OCI-LY7 (cell line): ENCODE measurements at regions not wholly inside any gene's neighbourhood (a gene's known extent, or its start where the extent isn't known, plus 50 kb on each side); places are given as distances from the start of the nearest gene placed in this dataset.

Experiments
- BruUV-seq: library from RNA; stranded (reverse); fragments of 400-500 nt; replicated peaks from 2 replicates; lab custom pipeline; 2021; lab: Mats Ljungman, UMichigan
- CTCF ChIA-PET: fragments of 300-600 bp; sonication (Branson Sonifier 250); formaldehyde crosslinking; loops from one replicate; lab custom pipeline; 2022; ENCODE audit warnings: antibody characterized with exemption; ENCODE audit not compliant: unreplicated experiment; lab: Charles Lee
- POLR2A ChIA-PET: fragments of 300-600 bp; sonication (Branson Sonifier 250); formaldehyde crosslinking; loops from one replicate; lab custom pipeline; 2022; ENCODE audit warnings: antibody characterized with exemption; lab: Charles Lee
- DNase-seq: peaks from one replicate; pipeline ENCODE4 v3.0.0-alpha.2; 2015; ENCODE audit warnings: low spot score
- H2AFZ ChIP-seq: fragments of 200-600 bp; sonication (generic), shearing (Covaris generic); 2 replicates; pipeline ENCODE4 v1.6.1; 2014; ENCODE audit warnings: mild to moderate bottlenecking, antibody characterized with exemption, low read length, moderate library complexity
- H3K27ac ChIP-seq: fragments of 200-600 bp; sonication (generic); 2 replicates; pipeline ENCODE4 v1.5.1; 2014; ENCODE audit warnings: mixed run types, low read depth, mild to moderate bottlenecking, moderate library complexity, low read length, inconsistent platforms; ENCODE audit not compliant: poor library complexity, severe bottlenecking
- H3K36me3 ChIP-seq: fragments of 200-600 bp; sonication (generic); 2 replicates; pipeline ENCODE4 v1.6.1; 2014; ENCODE audit warnings: mild to moderate bottlenecking, antibody characterized with exemption, low read length, moderate library complexity, mixed read lengths; ENCODE audit not compliant: insufficient read depth
- H3K4me1 ChIP-seq: fragments of 200-600 bp; sonication (generic); 2 replicates; pipeline ENCODE4 v1.5.1; 2014; ENCODE audit warnings: mild to moderate bottlenecking, low read length; ENCODE audit not compliant: insufficient read depth, poor library complexity, severe bottlenecking
- H3K4me2 ChIP-seq: fragments of 200-600 bp; sonication (generic); 2 replicates; pipeline ENCODE4 v1.6.1; 2014; ENCODE audit warnings: mild to moderate bottlenecking, low read length
- H3K4me3 ChIP-seq: fragments of 200-600 bp; sonication (generic); 2 replicates; pipeline ENCODE4 v1.5.1; 2014; ENCODE audit warnings: mild to moderate bottlenecking, low read depth, low read length; ENCODE audit not compliant: poor library complexity, severe bottlenecking
- H3K79me2 ChIP-seq: fragments of 200-600 bp; sonication (generic); 2 replicates; pipeline ENCODE4 v1.6.1; 2016; ENCODE audit warnings: low read depth, mild to moderate bottlenecking, low read length, moderate library complexity, mixed read lengths; ENCODE audit not compliant: insufficient read depth
- H3K9me2 ChIP-seq: fragments of 200-600 bp; sonication (generic); 2 replicates; pipeline ENCODE4 v1.6.1; 2016; ENCODE audit warnings: mild to moderate bottlenecking, low read length, mixed read lengths; ENCODE audit not compliant: insufficient read depth
- H3K9me3 ChIP-seq: fragments of 200-600 bp; sonication (generic); 2 replicates; pipeline ENCODE4 v1.6.1; 2014; ENCODE audit warnings: mild to moderate bottlenecking, mixed run types, low read length, mixed read lengths
- H4K20me1 ChIP-seq: fragments of 200-600 bp; sonication (generic); 2 replicates; pipeline ENCODE4 v1.6.1; 2014; ENCODE audit warnings: mild to moderate bottlenecking, antibody characterized with exemption, low read length, moderate library complexity, mixed read lengths; ENCODE audit not compliant: insufficient read depth
- EZH2phosphoT487 ChIP-seq: fragments of 200-600 bp; sonication (generic); IDR thresholded peaks from 2 replicates; pipeline ENCODE4 v1.6.1; 2018; ENCODE audit warnings: low read depth, borderline replicate concordance, mild to moderate bottlenecking, mixed run types, antibody characterized with exemption, low read length, moderate library complexity, mixed read lengths
- intact Hi-C: fragments of 100-400 bp; cut with micrococcal nuclease; formaldehyde crosslinking; loops from one replicate; pipeline ENCODE4 v1.10.0; 2022; ENCODE audit not compliant: unreplicated experiment
- TF ChIP-seq, protein P1 (sequence below): fragments of 200-600 bp; sonication (generic); conservative IDR thresholded peaks from 2 replicates; pipeline ENCODE4 v1.5.1; 2014; ENCODE audit warnings: mild to moderate bottlenecking, antibody characterized with exemption, low read length, moderate library complexity, mixed read lengths

GRCh38 chr4:165686756-165687155 lies 186.3 kb upstream of the TLL1 start:
- Histone ChIP-seq H3K4me2 (no peak overlapping the region), H3K4me1 (no peaks in the 10 kb centered on the region), H3K36me3 (no peaks in the 10 kb centered on the region), H3K9me3 (no peaks in the 10 kb centered on the region), H3K27ac (no peak overlapping the region), H3K79me2 (no peaks in the 10 kb centered on the region), H4K20me1 (no peaks in the 10 kb centered on the region), H3K4me3 (no peak overlapping the region), H3K9me2 (no peaks in the 10 kb centered on the region), H2AFZ (no peak overlapping the region)
- CTCF ChIA-PET, result no interaction called here
- TF ChIP-seq EZH2phosphoT487, result no peak
- TF ChIP-seq, protein P1, sequence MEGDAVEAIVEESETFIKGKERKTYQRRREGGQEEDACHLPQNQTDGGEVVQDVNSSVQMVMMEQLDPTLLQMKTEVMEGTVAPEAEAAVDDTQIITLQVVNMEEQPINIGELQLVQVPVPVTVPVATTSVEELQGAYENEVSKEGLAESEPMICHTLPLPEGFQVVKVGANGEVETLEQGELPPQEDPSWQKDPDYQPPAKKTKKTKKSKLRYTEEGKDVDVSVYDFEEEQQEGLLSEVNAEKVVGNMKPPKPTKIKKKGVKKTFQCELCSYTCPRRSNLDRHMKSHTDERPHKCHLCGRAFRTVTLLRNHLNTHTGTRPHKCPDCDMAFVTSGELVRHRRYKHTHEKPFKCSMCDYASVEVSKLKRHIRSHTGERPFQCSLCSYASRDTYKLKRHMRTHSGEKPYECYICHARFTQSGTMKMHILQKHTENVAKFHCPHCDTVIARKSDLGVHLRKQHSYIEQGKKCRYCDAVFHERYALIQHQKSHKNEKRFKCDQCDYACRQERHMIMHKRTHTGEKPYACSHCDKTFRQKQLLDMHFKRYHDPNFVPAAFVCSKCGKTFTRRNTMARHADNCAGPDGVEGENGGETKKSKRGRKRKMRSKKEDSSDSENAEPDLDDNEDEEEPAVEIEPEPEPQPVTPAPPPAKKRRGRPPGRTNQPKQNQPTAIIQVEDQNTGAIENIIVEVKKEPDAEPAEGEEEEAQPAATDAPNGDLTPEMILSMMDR, result no peak
- BruUV-seq, result no TSS peak
- POLR2A ChIA-PET, result no interaction called here
- DNase-seq, result no peak
- intact Hi-C loops, result no loop called here

DNA sequence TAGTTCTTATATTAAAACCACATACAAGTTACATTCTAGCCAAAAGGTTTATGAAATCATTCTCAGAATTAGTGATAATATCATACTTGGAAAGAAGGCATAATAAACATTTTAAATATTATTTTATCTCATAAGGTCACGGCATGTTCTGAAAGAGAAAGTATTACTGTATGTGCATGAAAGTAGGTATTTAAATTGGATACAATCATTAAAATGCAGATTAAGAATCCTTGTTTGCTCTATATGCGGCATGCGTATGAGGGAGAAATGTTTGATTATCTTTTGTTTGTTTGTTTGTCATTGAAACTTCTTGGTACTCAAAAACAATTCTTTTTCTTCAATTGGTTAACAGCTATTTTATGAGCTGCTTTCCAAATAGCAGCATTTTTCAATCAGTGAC lies 183.9 kb upstream of the TLL1 start:
- no peak overlapping the region for H3K4me2 ChIP-seq
- ChIA-PET POLR2A (no interaction called here), CTCF (no interaction called here)
- H3K9me3 ChIP-seq, result no peaks in the 10 kb centered on the region
- TF ChIP-seq, protein P1, result no peak
- TF ChIP-seq EZH2phosphoT487, result no peak
- H3K27ac ChIP-seq, result no peak overlapping the region
- no peak overlapping the region for H3K4me3 ChIP-seq
- no TSS peak for BruUV-seq
- H2AFZ ChIP-seq, result no peak overlapping the region
- H3K79me2 ChIP-seq, result no peaks in the 10 kb centered on the region
- no peaks in the 10 kb centered on the region for H3K4me1 ChIP-seq
- intact Hi-C loops, result no loop called here
- no peaks in the 10 kb centered on the region for H4K20me1 ChIP-seq
- no peaks in the 10 kb centered on the region for H3K36me3 ChIP-seq
- no peaks in the 10 kb centered on the region for H3K9me2 ChIP-seq
- DNase-seq, result no peak

DNA sequence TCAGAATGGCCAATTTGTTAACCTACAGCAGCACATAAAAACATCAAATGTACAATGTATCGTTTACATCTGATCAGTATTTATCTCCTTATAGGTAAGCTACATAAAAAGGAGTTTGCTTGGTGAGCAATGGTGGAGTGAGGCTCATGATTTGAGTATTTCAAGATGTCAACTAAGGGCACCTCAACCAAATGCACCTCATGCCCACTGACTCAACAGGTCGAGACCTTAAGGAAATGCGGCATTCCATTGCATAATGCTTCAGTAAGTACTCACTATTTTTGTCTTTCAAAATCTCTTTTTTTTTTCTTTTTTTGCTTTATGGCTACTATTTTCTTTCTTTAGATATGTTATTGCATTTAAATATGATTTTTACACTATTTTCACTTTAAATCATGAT lies 181.0 kb upstream of the TLL1 start:
- no peak overlapping the region for H3K27ac ChIP-seq
- no peak for DNase-seq
- H3K4me2 ChIP-seq, result no peak overlapping the region
- ChIA-PET CTCF (no interaction called here), POLR2A (no interaction called here)
- H3K79me2 ChIP-seq, result no peaks in the 10 kb centered on the region
- no peak overlapping the region for H2AFZ ChIP-seq
- no peaks in the 10 kb centered on the region for H4K20me1 ChIP-seq
- H3K9me2 ChIP-seq, result no peaks in the 10 kb centered on the region
- BruUV-seq, result no TSS peak
- no peaks in the 10 kb centered on the region for H3K4me1 ChIP-seq
- no peak overlapping the region for H3K4me3 ChIP-seq
- TF ChIP-seq, protein P1, result no peak
- no peak for TF ChIP-seq EZH2phosphoT487
- intact Hi-C loops, result no loop called here
- H3K9me3 ChIP-seq, result no peaks in the 10 kb centered on the region
- H3K36me3 ChIP-seq, result no peaks in the 10 kb centered on the region
